ENCODE measurements at regions not wholly inside any gene's neighbourhood (a gene's known extent, or its start where the extent isn't known, plus 50 kb on each side); places are given as distances from the start of the nearest gene placed in this dataset.

GRCh38 chr15:62841269-62841628, 201.3 kb upstream of the TPM1 start:
- no peaks in the 10 kb centered on the region for H3K9me2 ChIP-seq (ENCODE audit: insufficient read depth)
- intact Hi-C loops (cut with micrococcal nuclease; ENCODE audit: unreplicated experiment): no loop called here
- H2AFZ ChIP-seq: no peak overlapping the region
- DNase-seq: no peak
- H4K20me1 ChIP-seq (ENCODE audit: insufficient read depth): no peaks in the 10 kb centered on the region
- no peak overlapping the region for H3K4me3 ChIP-seq
- peaks cover 3% of the 10 kb centered on the region; the same call in 1 of the 2 replicates for H3F3A ChIP-seq (ENCODE audit: insufficient read depth, low read depth)
- TF ChIP-seq, protein P1, sequence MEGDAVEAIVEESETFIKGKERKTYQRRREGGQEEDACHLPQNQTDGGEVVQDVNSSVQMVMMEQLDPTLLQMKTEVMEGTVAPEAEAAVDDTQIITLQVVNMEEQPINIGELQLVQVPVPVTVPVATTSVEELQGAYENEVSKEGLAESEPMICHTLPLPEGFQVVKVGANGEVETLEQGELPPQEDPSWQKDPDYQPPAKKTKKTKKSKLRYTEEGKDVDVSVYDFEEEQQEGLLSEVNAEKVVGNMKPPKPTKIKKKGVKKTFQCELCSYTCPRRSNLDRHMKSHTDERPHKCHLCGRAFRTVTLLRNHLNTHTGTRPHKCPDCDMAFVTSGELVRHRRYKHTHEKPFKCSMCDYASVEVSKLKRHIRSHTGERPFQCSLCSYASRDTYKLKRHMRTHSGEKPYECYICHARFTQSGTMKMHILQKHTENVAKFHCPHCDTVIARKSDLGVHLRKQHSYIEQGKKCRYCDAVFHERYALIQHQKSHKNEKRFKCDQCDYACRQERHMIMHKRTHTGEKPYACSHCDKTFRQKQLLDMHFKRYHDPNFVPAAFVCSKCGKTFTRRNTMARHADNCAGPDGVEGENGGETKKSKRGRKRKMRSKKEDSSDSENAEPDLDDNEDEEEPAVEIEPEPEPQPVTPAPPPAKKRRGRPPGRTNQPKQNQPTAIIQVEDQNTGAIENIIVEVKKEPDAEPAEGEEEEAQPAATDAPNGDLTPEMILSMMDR (conservative IDR thresholded peaks at IDR 0.05): no peak
- no peak for TF ChIP-seq EZH2 (IDR thresholded peaks at IDR 0.05; ENCODE audit: low read depth)
- no peaks in the 10 kb centered on the region; the same call in 1 of the 2 replicates for H3K36me3 ChIP-seq (ENCODE audit: low read depth)
- no peak overlapping the region for H3K4me2 ChIP-seq
- POLR2A ChIA-PET (ENCODE audit: unreplicated experiment): no interaction called here
- H3K27ac ChIP-seq: no peak overlapping the region
- H3K9me3 ChIP-seq (ENCODE audit: insufficient read depth, low read depth): no peaks in the 10 kb centered on the region
- H3K27me3 ChIP-seq (ENCODE audit: insufficient read depth, low read depth): no peaks in the 10 kb centered on the region
- CTCF ChIA-PET: no interaction called here
- no TSS peak for BruUV-seq (replicated peaks)
- peaks cover 31% of the 10 kb centered on the region for H3K4me1 ChIP-seq (replicated peaks; ENCODE audit: insufficient read depth)
- no peaks in the 10 kb centered on the region for H3K79me2 ChIP-seq (ENCODE audit: low read depth)

DNA sequence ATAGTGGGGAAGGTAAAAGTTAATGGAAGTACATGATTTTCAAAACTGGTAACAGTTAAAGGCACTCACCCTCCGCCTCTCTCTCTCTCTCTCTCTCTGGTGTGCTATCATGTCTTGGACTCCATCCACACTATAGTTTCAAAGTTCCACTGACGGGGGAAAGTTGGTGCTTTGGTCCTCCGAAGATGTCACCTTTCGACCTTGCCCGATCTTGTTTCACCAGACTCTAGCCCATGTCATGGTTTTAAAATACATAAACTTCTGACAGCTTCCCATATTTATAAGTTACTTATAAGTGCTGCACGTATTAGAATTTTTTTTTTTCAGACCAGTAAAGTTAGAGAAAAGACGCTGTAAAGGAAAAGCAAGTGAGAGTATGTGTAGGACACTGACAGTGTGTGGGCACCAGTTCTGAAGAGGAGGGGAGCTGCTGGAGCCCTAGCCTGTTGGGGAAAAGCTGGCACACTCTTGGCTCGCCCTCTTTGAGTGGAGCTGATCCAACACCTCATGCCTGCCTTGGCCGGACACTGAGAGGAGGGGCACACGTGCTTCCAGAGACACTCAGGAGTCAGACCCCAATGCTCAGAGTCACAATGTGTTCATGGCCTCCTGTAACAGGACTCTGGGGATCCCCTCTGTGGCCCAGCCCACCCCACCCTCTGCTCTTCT, 200.5 kb upstream of the TPM1 start:
- intact Hi-C loops (cut with micrococcal nuclease; ENCODE audit: unreplicated experiment): no loop called here
- H3K36me3 ChIP-seq (ENCODE audit: low read depth): no peaks in the 10 kb centered on the region; the same call in 1 of the 2 replicates
- peaks cover 4% of the 10 kb centered on the region; the same call in 1 of the 2 replicates for H3F3A ChIP-seq (ENCODE audit: insufficient read depth, low read depth)
- POLR2A ChIA-PET (ENCODE audit: unreplicated experiment): no interaction called here
- H3K27ac ChIP-seq: no peak overlapping the region
- H3K9me2 ChIP-seq (ENCODE audit: insufficient read depth): no peaks in the 10 kb centered on the region
- no peak overlapping the region for H2AFZ ChIP-seq
- no peaks in the 10 kb centered on the region for H4K20me1 ChIP-seq (ENCODE audit: insufficient read depth)
- no peak overlapping the region for H3K4me2 ChIP-seq
- H3K4me1 ChIP-seq (replicated peaks; ENCODE audit: insufficient read depth): peaks cover 32% of the 10 kb centered on the region
- no peaks in the 10 kb centered on the region for H3K79me2 ChIP-seq (ENCODE audit: low read depth)
- H3K27me3 ChIP-seq (ENCODE audit: insufficient read depth, low read depth): no peaks in the 10 kb centered on the region
- no TSS peak for BruUV-seq (replicated peaks)
- CTCF ChIA-PET: no interaction called here
- H3K9me3 ChIP-seq (ENCODE audit: insufficient read depth, low read depth): no peaks in the 10 kb centered on the region
- H3K4me3 ChIP-seq: no peak overlapping the region
- DNase-seq: no peak
- no peak for TF ChIP-seq EZH2 (IDR thresholded peaks at IDR 0.05; ENCODE audit: low read depth)
- TF ChIP-seq, protein P1 (conservative IDR thresholded peaks at IDR 0.05): no peak

DNA sequence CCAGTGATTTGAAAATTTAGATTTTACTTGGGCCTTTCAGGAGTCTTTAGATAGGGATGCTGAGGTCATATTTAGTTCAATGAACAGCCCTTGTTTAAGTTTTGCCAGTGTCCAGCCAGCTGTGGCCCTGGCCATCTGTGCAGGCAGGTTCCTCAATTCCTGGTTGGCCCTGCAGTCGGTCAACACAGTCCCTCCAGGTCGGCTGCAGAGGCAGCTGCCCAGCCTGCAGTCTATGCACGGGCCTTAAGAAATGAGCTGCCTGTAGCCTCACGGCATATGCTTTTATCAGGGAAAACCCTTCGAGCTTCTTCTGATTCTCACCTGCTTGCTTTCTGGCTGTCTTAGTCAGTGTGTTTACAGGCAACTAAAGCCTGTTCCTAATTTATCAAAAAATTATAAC, 199.2 kb upstream of the TPM1 start:
- no peak for DNase-seq
- H3K79me2 ChIP-seq (ENCODE audit: low read depth): no peaks in the 10 kb centered on the region
- H2AFZ ChIP-seq: no peak overlapping the region
- TF ChIP-seq, protein P1 (conservative IDR thresholded peaks at IDR 0.05): no peak
- no peak for TF ChIP-seq EZH2 (IDR thresholded peaks at IDR 0.05; ENCODE audit: low read depth)
- H3K36me3 ChIP-seq (ENCODE audit: low read depth): no peaks in the 10 kb centered on the region; the same call in 1 of the 2 replicates
- H3K4me2 ChIP-seq: no peak overlapping the region
- no peaks in the 10 kb centered on the region for H3K27me3 ChIP-seq (ENCODE audit: insufficient read depth, low read depth)
- H3K4me3 ChIP-seq: no peak overlapping the region
- no TSS peak for BruUV-seq (replicated peaks)
- peaks cover 24% of the 10 kb centered on the region for H3K4me1 ChIP-seq (replicated peaks; ENCODE audit: insufficient read depth)
- H3K9me3 ChIP-seq (ENCODE audit: insufficient read depth, low read depth): no peaks in the 10 kb centered on the region
- intact Hi-C loops (cut with micrococcal nuclease; ENCODE audit: unreplicated experiment): no loop called here
- ChIA-PET CTCF (no interaction called here), POLR2A (ENCODE audit: unreplicated experiment) (no interaction called here)
- no peak overlapping the region for H3K27ac ChIP-seq
- H3K9me2 ChIP-seq (ENCODE audit: insufficient read depth): no peaks in the 10 kb centered on the region
- peaks cover 6% of the 10 kb centered on the region; the same call in 1 of the 2 replicates for H3F3A ChIP-seq (ENCODE audit: insufficient read depth, low read depth)
- no peaks in the 10 kb centered on the region for H4K20me1 ChIP-seq (ENCODE audit: insufficient read depth)
